GM18873 (cell line): ENCODE measurements at regions not wholly inside any gene's neighbourhood (a gene's known extent, or its start where the extent isn't known, plus 50 kb on each side); places are given as distances from the start of the nearest gene placed in this dataset.

Source experiments
- ATAC-seq: cut with Tn5 transposase; IDR thresholded peaks from one replicate; pipeline ENCODE4 v1.9.1; 2021; ENCODE audit warnings: mild to moderate bottlenecking, moderate library complexity, moderate number of reproducible peaks; ENCODE audit not compliant: unreplicated experiment, low FRiP score

DNA sequence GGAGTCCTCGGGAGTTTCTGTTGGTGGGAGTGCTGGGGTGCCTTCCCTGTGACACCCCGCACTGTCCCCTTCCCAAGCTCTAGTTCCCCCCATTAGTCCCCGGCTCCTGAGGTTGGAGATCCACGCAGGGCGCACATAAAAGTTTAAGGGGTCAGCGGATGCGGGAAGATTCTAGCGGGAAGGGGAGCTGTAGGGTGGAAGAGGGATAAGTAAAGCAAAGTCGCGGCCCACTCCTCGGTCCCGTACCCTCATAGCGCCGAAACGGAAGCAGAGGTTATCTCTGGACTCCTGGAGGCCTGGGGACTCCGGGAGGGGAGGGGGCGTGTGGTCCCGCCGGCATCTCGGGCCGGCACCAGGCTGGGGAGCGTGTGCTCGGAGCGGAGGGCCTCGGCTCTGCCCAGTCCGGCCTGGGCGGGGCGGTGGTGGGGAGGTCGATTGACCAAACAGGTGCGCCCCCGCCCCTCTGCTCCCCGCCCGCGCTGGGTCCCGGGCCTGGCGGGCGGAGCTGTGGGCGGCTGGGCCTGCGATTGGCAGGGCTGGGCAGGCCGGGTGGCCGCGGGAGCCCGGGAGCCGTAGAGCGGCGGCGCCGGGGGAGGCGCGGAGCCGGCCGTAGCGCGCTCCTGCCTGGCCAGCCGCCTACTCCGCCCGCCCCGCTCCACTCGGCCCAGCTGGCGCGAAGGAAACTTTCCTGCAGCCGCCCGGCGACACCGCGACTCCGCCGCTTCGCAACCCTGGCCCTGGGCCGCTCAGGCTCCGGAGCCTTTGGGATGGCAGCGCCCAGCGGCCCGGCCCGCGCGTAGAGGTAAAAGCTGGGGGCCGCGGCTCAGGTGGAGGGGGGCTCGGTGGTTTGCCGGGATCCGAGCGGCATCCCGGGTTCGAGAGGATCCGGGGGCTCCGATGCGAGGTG lies 52.2 kb upstream of the DAB2IP start:
- ATAC-seq = no peak

GRCh38 chr9:121599872-121600585 lies 51.4 kb upstream of the DAB2IP start:
- no peak for ATAC-seq

DNA sequence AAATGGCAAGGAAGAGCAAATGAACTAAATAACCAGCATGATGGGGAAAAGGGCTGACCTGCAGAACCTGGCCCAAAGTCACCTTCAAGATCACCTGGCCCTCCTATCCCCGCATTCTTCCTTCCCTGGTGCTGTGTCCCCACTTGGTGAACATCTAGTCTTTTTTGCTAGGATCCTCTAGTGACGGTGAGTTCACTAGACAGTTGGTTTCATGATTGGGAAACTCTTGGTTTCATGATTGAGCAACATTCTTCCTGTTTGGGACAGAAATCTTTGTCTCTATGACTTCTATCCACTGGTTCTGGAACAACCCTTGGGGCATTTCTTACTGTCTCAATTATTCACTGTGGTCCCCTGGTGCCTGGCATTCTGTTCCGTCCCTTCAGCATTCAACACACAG lies 50.2 kb upstream of the DAB2IP start:
- ATAC-seq = no peak
